OCI-M1 (cell line): ENCODE measurements at regions not wholly inside any gene's neighbourhood (a gene's known extent, or its start where the extent isn't known, plus 50 kb on each side); places are given as distances from the start of the nearest gene placed in this dataset.

Experiments
- DNase-seq: peaks from one replicate; lab custom pipeline; 2025; lab: John Stamatoyannopoulos, UW

DNA sequence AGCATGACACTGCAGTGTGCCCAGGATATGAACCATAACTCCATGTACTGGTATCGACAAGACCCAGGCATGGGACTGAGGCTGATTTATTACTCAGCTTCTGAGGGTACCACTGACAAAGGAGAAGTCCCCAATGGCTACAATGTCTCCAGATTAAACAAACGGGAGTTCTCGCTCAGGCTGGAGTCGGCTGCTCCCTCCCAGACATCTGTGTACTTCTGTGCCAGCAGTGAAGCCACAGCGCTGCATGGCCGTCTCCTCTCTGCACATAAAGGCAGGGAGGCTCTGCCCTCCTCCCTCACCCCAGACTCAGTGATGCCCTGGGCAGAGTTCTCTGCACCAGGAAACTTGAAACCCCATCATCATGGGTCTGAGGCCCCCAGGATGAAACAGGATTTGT lies 70.7 kb upstream of the PRSS58 start:
- no peak for DNase-seq

DNA sequence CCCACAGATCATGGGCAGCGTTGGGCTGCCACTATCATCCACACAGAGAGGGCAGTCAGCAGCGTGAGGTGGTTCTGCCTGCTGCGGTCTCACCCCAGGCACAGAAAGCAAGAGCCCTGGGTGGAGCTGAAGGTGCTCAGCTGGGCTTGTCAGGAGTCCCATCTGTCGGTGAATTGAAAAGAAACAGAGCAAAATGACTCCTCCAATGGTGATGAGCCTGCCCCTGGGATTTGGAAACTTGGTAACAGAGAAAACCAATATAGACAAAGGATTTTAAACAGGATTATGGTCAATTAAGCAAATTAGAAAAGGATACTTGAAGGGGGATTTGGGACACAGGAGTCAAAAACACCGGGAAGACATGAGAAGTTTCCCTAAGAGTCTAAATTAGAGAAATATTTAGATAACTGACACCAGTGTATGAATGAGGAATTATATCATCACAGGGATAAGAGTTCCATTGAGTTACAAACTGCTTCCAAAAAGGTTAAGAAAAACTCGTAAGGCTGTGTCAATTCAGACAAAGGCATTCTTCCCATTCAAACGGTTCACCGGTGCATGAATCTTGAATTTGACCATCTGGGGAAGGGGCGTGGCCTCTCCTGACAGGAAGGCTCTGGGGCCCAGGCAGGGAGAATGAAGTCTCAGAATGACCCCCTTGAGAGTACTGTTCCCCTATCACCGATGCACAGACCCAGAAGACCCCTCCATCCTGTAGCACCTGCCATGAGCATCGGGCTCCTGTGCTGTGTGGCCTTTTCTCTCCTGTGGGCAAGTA lies 70.0 kb upstream of the PRSS58 start:
- no peak for DNase-seq

DNA sequence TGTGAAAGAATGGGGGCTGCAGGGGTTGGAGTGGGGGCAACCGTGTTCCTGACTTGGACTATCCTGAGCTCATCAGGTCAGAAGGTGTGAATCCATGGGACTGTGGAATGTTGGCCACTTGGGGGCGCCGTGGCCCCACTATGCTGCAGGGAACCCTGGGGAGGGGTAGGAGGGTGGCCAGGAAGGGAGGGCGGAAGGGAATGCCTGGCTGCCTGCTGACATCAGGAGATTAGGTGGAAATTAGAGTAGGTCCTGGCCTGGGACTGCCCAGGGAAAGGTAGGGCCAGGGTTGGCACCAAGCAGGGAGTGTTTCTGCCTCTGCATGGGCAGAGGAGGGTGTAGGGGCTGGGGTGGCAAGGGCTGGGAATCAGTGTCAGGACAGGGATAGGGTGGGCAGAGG lies 65.8 kb upstream of the PRSS58 start:
- peak; percentile 45 for DNase-seq

DNA sequence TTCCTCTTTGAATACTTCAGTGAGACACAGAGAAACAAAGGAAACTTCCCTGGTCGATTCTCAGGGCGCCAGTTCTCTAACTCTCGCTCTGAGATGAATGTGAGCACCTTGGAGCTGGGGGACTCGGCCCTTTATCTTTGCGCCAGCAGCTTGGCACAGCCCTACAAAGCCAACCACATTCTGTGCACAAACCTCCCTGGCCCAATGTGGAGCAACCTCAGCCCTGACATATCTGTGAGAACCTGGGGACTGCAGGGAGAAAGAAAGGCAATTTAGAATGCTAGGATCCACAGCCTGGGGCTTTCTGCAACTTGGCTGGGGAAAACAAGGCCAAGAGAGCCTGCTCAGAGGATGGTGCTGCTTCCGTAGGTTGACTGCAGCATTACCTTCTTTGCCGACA lies 63.5 kb upstream of the PRSS58 start:
- no peak for DNase-seq

DNA sequence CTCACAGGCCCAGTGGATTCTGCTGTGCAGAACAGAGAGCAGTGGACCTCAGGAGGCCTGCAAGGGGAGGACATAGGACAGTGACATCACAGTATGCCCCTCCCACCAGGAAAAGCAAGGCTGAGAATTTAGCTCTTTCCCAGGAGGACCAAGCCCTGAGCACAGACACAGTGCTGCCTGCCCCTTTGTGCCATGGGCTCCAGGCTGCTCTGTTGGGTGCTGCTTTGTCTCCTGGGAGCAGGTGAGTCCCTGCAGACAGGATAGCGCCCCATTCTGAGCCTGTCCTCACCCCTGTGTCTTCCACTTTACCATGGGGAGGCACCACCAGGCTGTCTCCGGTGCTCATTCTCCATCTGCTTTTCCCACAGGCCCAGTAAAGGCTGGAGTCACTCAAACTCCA lies 63.0 kb upstream of the PRSS58 start:
- DNase-seq = no peak

DNA sequence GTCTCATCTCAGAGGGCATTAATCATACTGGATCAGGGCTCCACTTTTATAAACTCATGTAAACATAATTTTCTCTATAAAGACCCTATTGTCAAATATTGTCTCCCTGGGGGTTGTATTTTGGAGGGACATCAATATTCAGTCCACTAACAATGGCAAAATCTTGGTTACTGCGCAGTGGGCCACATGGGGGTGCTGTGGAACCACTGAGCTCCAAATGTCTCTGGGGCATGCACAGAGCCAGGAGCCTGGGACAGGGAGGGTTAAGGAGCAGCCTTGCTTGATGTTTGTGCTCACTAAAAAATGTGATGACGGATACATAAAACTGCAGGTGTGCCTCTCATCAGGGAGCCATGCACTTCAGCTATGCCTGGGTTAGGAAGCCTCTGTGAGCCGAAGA lies 62.1 kb upstream of the PRSS58 start:
- peak; percentile 3 for DNase-seq

DNA sequence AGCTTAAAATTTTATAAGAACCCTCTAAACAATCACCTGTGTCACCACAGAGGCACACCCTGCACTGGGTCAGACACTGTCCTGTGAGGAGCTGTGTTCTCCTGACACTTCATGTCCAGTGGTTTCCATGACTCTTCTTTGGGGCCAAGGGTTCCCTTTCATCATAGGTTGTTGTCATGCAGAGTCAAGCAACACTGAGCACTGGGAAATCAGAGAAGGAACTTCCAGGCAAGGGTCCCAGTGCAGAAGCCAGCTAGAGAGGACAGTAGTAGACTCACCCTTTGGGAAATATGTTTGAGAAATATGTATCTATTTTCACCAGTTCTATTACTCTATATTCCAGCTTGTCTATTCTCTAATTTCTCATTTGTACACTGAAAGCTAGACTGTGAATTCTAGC lies 56.4 kb upstream of the PRSS58 start:
- DNase-seq = no peak

DNA sequence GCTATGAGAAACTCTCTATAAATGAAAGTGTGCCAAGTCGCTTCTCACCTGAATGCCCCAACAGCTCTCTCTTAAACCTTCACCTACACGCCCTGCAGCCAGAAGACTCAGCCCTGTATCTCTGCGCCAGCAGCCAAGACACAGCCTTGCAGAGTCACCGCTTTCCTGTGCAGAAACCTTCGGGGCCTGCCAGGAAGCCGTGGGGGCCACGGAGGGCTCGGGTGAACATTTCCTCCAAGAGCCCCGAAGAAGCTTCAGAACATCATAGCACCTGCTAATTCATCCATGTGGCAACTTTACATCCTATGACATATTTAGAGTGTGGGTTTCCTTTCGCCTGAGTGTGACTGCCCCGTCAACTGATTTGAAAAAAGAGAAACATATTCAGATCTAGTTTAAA lies 55.7 kb upstream of the PRSS58 start:
- DNase-seq = no peak

DNA sequence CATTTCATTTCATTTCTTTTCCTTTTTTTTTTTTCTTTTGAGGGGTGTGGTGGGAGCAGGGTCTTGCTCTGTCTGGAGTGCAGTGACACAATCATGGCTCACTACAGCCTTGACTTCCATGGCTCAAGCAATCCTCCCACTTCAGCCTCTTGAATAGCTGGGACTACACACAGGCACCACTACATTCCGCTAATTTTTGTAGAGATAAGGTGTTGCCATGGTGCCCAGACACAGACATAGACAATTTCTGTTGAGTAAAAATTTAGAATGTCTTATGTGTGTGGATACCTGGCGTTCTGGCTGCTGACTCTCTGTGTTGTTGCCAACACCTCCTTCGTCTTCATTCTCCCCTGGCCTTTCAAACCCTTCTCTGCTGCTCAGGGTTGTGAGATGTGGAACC lies 54.0 kb upstream of the PRSS58 start:
- no peak for DNase-seq

DNA sequence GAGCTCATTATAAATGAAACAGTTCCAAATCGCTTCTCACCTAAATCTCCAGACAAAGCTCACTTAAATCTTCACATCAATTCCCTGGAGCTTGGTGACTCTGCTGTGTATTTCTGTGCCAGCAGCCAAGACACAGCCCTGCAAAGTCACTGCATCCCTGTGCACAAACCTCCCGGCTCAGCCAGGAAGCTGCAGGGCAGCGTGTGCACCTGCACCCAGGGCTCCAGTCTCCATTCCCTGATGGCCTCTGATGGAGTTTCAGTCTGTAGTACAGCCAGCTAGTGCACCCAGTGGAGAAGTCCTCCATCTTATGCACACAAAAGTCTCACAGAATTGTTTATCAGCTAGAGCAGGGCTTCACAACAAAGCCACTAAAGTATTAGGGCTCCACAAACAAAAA lies 51.1 kb upstream of the PRSS58 start:
- DNase-seq = no peak

DNA sequence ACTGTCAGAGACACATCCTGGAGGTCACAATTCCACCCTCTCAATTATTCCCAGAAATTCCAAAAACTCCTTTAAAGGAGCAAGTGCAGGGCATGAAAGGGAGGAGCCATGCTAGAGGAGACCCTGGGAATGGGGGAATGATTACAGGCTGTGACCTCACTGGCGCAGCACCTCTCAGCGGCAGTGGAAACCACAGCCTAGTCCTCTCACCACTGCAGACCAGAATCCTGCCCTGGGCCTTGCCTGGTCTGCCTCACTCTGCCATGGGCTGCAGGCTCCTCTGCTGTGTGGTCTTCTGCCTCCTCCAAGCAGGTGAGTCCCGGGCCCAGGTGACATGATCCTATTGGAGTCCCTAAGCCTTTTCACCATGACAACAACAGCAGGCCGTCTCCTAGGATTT lies 50.5 kb upstream of the PRSS58 start:
- no peak for DNase-seq
